OCI-LY1 (cell line): ENCODE measurements at regions not wholly inside any gene's neighbourhood (a gene's known extent, or its start where the extent isn't known, plus 50 kb on each side); places are given as distances from the start of the nearest gene placed in this dataset.

Experiments used
- EZH2 ChIP-seq: fragments of 200-600 bp; sonication (generic), shearing (Covaris generic); IDR thresholded peaks from 2 replicates; pipeline ENCODE4 v1.8.0; 2017; ENCODE audit warnings: borderline replicate concordance, mixed run types, mild to moderate bottlenecking, antibody characterized with exemption, low read length, moderate library complexity, mixed read lengths
- TF ChIP-seq, protein P1 (sequence below): fragments of 200-600 bp; sonication (generic), shearing (Covaris generic); IDR thresholded peaks from 2 replicates; pipeline ENCODE4 v1.5.1; 2017; ENCODE audit warnings: mild to moderate bottlenecking, antibody characterized with exemption, low read length, moderate library complexity, mixed read lengths

DNA sequence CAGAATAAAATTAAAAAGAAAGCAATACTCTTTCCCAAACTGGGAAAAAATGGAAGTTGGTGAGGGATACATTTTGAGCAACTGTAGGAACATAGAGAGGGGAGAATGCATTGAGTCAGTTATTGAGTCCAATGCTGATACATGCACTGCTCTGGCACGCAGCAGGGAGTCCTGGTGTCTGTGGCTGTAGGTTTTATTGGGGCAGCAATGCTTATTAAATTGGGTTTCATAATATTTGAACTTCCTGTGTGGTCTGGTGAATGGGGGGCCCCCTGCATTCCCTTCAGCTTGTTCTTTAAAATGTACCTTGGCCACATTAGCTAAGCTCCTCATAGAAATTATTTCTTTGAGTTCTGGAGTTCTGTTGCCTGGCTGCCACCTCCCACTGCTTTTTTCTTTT is 125.2 kb upstream of the ELAC2 start:
- TF ChIP-seq, protein P1, sequence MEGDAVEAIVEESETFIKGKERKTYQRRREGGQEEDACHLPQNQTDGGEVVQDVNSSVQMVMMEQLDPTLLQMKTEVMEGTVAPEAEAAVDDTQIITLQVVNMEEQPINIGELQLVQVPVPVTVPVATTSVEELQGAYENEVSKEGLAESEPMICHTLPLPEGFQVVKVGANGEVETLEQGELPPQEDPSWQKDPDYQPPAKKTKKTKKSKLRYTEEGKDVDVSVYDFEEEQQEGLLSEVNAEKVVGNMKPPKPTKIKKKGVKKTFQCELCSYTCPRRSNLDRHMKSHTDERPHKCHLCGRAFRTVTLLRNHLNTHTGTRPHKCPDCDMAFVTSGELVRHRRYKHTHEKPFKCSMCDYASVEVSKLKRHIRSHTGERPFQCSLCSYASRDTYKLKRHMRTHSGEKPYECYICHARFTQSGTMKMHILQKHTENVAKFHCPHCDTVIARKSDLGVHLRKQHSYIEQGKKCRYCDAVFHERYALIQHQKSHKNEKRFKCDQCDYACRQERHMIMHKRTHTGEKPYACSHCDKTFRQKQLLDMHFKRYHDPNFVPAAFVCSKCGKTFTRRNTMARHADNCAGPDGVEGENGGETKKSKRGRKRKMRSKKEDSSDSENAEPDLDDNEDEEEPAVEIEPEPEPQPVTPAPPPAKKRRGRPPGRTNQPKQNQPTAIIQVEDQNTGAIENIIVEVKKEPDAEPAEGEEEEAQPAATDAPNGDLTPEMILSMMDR: no peak
- no peak for TF ChIP-seq EZH2
